K562 (cell line): ENCODE measurements at regions not wholly inside any gene's neighbourhood (a gene's known extent, or its start where the extent isn't known, plus 50 kb on each side); places are given as distances from the start of the nearest gene placed in this dataset.

Source experiments
- ARHGAP35 ChIP-seq: fragments of 450-650 bp; IDR thresholded peaks from 2 replicates; pipeline ENCODE4 v1.6.1; 2018; ENCODE audit not compliant: partially characterized antibody
- ARID1B ChIP-seq: fragments of 450-650 bp; IDR thresholded peaks from 2 replicates; pipeline ENCODE4 v1.6.1; 2016; ENCODE audit warnings: antibody characterized with exemption, mild to moderate bottlenecking, inconsistent platforms
- EP300 ChIP-seq: IDR thresholded peaks from 2 replicates; pipeline ENCODE4 v1.6.1; 2012; ENCODE audit warnings: low read length, improper control_type of control experiment
- EWSR1 ChIP-seq: fragments of 450-650 bp; IDR thresholded peaks from 2 replicates; pipeline ENCODE4 v1.6.1; 2018; ENCODE audit warnings: borderline replicate concordance, mild to moderate bottlenecking, low read depth, moderate library complexity; ENCODE audit not compliant: partially characterized antibody
- GTF2F1 ChIP-seq: IDR thresholded peaks from 2 replicates; pipeline ENCODE4 v1.6.1; 2011; ENCODE audit warnings: low read depth, low read length, improper control_type of control experiment
- HEY1 ChIP-seq: fragments of 250-450 bp; sonication (Bioruptor Pico); IDR thresholded peaks from 2 replicates; pipeline ENCODE4 v1.5.0; 2020; ENCODE audit warnings: mild to moderate bottlenecking, moderate library complexity, borderline replicate concordance
- HNRNPK ChIP-seq: fragments of 200-400 bp; formaldehyde crosslinking; IDR thresholded peaks from one replicate; pipeline ENCODE4 v1.6.1; 2018; ENCODE audit warnings: mild to moderate bottlenecking, low read depth, low read length; ENCODE audit not compliant: poor library complexity, severe bottlenecking
- MEIS2 ChIP-seq: fragments of 450-650 bp; IDR thresholded peaks from 2 replicates; pipeline ENCODE4 v1.6.1; 2014; ENCODE audit warnings: mild to moderate bottlenecking; ENCODE audit not compliant: partially characterized antibody
- NCOR1 ChIP-seq: fragments of 450-650 bp; IDR thresholded peaks from 2 replicates; pipeline ENCODE4 v1.6.1; 2016; ENCODE audit warnings: mild to moderate bottlenecking, moderate library complexity
- RB1 ChIP-seq: fragments of 450-650 bp; IDR thresholded peaks from 2 replicates; pipeline ENCODE4 v1.6.1; 2017; ENCODE audit warnings: low read depth, mild to moderate bottlenecking
- RHOXF2B ChIP-seq: fragments of 250-450 bp; sonication (Bioruptor Pico); conservative IDR thresholded peaks from 2 replicates; pipeline ENCODE4 v1.5.1; 2021
- SMAD2 ChIP-seq: fragments of 150-350 bp; IDR thresholded peaks from 2 replicates; pipeline ENCODE4 v1.6.1; 2014; ENCODE audit warnings: low read depth, mild to moderate bottlenecking, low read length
- TAF15 ChIP-seq: fragments of 200-400 bp; formaldehyde crosslinking; IDR thresholded peaks from 2 replicates; pipeline ENCODE4 v1.6.1; 2017; ENCODE audit warnings: mild to moderate bottlenecking, low read depth, low read length, moderate library complexity
- ZNF41 ChIP-seq: fragments of 250-450 bp; sonication (Bioruptor Pico); conservative IDR thresholded peaks from 2 replicates; pipeline ENCODE4 v1.4.0; 2020; ENCODE audit warnings: mild to moderate bottlenecking
- TF ChIP-seq, protein P1 (sequence below): fragments of 250-450 bp; sonication (Bioruptor Pico); IDR thresholded peaks from 2 replicates; pipeline ENCODE4 v1.6.1; 2021; ENCODE audit warnings: mild to moderate bottlenecking
- TF ChIP-seq, protein P2 (sequence below): IDR thresholded peaks from 3 replicates; pipeline ENCODE4 v1.6.1; 2011; ENCODE audit warnings: borderline replicate concordance, mild to moderate bottlenecking, moderate library complexity; ENCODE audit not compliant: insufficient read length; ENCODE audit errors: extremely low read depth
- TF ChIP-seq, protein P3 (sequence below), 2 experiments: fragments of 150-350 bp in 1 of 2; IDR thresholded peaks; 2 replicates each; pipeline ENCODE4 v1.6.1; 2012 to 2016; ENCODE audit warnings: low read depth in 2 of 2, low read length in 2 of 2, mild to moderate bottlenecking in 1 of 2, moderate library complexity in 1 of 2
- TF ChIP-seq, protein P4 (sequence below): fragments of 250-450 bp; sonication (Bioruptor Pico); IDR thresholded peaks from 2 replicates; pipeline ENCODE4 v1.8.0; 2021; ENCODE audit warnings: mild to moderate bottlenecking, moderate library complexity
- TF ChIP-seq, protein P5 (sequence below): fragments of 250-450 bp; sonication (Bioruptor Pico); IDR thresholded peaks from 2 replicates; pipeline ENCODE4 v1.5.0; 2021; ENCODE audit warnings: mild to moderate bottlenecking, borderline replicate concordance

DNA sequence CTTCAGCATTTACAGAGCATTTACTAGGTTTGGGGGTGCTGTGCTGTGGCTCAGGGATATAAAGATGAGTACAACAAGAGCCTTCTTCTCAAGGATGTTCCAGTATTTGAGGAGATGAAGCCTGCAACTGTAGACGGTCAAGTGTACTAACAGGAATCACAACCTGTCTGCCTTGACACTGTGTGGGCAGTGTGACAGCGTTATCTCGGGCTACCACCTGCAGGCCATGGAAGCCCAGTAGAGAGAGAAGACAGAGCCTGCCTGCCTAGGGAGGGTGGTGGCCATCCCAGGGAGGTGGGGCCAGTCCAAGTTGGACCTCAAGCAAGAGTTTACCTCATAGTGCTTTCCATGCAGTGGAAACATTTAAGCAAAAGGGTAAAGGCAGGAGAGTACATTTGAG is 215.1 kb upstream of the ASIC2 start (continued):
- TF ChIP-seq, protein P1, sequence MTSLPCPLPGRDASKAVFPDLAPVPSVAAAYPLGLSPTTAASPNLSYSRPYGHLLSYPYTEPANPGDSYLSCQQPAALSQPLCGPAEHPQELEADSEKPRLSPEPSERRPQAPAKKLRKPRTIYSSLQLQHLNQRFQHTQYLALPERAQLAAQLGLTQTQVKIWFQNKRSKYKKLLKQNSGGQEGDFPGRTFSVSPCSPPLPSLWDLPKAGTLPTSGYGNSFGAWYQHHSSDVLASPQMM (CRISPR knock-in tag): no peak
- TF ChIP-seq ARHGAP35 (no peak), TAF15 (no peak), ZNF41 (CRISPR knock-in tag) (no peak), RHOXF2B (no peak), ARID1B (peak; percentile 89), HEY1 (no peak), SMAD2 (no peak), EWSR1 (no peak), GTF2F1 (no peak), RB1 (no peak), EP300 (peak; percentile 69; the same call in 1 of the 2 replicates), HNRNPK (no peak), MEIS2 (peak; percentile 87), NCOR1 (peak; percentile 79)
- TF ChIP-seq, protein P2, sequence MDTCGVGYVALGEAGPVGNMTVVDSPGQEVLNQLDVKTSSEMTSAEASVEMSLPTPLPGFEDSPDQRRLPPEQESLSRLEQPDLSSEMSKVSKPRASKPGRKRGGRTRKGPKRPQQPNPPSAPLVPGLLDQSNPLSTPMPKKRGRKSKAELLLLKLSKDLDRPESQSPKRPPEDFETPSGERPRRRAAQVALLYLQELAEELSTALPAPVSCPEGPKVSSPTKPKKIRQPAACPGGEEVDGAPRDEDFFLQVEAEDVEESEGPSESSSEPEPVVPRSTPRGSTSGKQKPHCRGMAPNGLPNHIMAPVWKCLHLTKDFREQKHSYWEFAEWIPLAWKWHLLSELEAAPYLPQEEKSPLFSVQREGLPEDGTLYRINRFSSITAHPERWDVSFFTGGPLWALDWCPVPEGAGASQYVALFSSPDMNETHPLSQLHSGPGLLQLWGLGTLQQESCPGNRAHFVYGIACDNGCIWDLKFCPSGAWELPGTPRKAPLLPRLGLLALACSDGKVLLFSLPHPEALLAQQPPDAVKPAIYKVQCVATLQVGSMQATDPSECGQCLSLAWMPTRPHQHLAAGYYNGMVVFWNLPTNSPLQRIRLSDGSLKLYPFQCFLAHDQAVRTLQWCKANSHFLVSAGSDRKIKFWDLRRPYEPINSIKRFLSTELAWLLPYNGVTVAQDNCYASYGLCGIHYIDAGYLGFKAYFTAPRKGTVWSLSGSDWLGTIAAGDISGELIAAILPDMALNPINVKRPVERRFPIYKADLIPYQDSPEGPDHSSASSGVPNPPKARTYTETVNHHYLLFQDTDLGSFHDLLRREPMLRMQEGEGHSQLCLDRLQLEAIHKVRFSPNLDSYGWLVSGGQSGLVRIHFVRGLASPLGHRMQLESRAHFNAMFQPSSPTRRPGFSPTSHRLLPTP: no peak
- TF ChIP-seq, protein P3, sequence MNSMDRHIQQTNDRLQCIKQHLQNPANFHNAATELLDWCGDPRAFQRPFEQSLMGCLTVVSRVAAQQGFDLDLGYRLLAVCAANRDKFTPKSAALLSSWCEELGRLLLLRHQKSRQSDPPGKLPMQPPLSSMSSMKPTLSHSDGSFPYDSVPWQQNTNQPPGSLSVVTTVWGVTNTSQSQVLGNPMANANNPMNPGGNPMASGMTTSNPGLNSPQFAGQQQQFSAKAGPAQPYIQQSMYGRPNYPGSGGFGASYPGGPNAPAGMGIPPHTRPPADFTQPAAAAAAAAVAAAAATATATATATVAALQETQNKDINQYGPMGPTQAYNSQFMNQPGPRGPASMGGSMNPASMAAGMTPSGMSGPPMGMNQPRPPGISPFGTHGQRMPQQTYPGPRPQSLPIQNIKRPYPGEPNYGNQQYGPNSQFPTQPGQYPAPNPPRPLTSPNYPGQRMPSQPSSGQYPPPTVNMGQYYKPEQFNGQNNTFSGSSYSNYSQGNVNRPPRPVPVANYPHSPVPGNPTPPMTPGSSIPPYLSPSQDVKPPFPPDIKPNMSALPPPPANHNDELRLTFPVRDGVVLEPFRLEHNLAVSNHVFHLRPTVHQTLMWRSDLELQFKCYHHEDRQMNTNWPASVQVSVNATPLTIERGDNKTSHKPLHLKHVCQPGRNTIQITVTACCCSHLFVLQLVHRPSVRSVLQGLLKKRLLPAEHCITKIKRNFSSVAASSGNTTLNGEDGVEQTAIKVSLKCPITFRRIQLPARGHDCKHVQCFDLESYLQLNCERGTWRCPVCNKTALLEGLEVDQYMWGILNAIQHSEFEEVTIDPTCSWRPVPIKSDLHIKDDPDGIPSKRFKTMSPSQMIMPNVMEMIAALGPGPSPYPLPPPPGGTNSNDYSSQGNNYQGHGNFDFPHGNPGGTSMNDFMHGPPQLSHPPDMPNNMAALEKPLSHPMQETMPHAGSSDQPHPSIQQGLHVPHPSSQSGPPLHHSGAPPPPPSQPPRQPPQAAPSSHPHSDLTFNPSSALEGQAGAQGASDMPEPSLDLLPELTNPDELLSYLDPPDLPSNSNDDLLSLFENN (IDR thresholded peaks at IDR 0.05; ENCODE audit: low read depth in 2 of 2, low read length in 2 of 2): peak in 1 of 2 experiments; percentile 57; a peak in 1 of 4 replicates
- TF ChIP-seq, protein P4, sequence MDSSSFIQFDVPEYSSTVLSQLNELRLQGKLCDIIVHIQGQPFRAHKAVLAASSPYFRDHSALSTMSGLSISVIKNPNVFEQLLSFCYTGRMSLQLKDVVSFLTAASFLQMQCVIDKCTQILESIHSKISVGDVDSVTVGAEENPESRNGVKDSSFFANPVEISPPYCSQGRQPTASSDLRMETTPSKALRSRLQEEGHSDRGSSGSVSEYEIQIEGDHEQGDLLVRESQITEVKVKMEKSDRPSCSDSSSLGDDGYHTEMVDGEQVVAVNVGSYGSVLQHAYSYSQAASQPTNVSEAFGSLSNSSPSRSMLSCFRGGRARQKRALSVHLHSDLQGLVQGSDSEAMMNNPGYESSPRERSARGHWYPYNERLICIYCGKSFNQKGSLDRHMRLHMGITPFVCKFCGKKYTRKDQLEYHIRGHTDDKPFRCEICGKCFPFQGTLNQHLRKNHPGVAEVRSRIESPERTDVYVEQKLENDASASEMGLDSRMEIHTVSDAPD (CRISPR knock-in tag): no peak
- TF ChIP-seq, protein P5, sequence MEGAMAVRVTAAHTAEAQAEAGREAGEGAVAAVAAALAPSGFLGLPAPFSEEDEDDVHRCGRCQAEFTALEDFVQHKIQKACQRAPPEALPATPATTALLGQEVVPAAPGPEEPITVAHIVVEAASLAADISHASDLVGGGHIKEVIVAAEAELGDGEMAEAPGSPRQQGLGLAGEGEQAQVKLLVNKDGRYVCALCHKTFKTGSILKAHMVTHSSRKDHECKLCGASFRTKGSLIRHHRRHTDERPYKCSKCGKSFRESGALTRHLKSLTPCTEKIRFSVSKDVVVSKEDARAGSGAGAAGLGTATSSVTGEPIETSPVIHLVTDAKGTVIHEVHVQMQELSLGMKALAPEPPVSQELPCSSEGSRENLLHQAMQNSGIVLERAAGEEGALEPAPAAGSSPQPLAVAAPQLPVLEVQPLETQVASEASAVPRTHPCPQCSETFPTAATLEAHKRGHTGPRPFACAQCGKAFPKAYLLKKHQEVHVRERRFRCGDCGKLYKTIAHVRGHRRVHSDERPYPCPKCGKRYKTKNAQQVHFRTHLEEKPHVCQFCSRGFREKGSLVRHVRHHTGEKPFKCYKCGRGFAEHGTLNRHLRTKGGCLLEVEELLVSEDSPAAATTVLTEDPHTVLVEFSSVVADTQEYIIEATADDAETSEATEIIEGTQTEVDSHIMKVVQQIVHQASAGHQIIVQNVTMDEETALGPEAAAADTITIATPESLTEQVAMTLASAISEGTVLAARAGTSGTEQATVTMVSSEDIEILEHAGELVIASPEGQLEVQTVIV (CRISPR knock-in tag): no peak
